HFFc6 (cell line): ENCODE measurements at regions not wholly inside any gene's neighbourhood (a gene's known extent, or its start where the extent isn't known, plus 50 kb on each side); places are given as distances from the start of the nearest gene placed in this dataset.

Source experiments
- DNase-seq: peaks from one replicate; pipeline ENCODE4 v3.0.0-alpha.2; 2018
- H3K27ac Mint-ChIP-seq: 2 replicates; pipeline ENCODE4 v1.8.0; 2020; ENCODE audit warnings: mild to moderate bottlenecking, mixed read lengths
- H3K27me3 Mint-ChIP-seq: 2 replicates; pipeline ENCODE4 v1.8.0; 2021; ENCODE audit warnings: mild to moderate bottlenecking, moderate library complexity, mixed read lengths; ENCODE audit not compliant: insufficient read depth
- H3K36me3 Mint-ChIP-seq: 2 replicates; pipeline ENCODE4 v1.8.0; 2021; ENCODE audit warnings: low read depth, mixed read lengths
- H3K4me1 Mint-ChIP-seq: 2 replicates; pipeline ENCODE4 v1.8.0; 2020; ENCODE audit warnings: low read depth, mixed read lengths
- H3K4me3 Mint-ChIP-seq: 2 replicates; pipeline ENCODE4 v1.8.0; 2020; ENCODE audit warnings: mild to moderate bottlenecking, moderate library complexity, mixed read lengths
- H3K9me3 Mint-ChIP-seq: 2 replicates; pipeline ENCODE4 v1.8.0; 2020; ENCODE audit warnings: mild to moderate bottlenecking, mixed read lengths
- CTCF ChIP-seq: fragments of 200-600 bp; sonication (generic); IDR thresholded peaks from 2 replicates; pipeline ENCODE4 v1.5.0; 2021; ENCODE audit warnings: antibody characterized with exemption, mild to moderate bottlenecking

- Mint-ChIP-seq H3K4me3 (no peak overlapping the region), H3K27me3 (peaks cover 4% of the 10 kb centered on the region), H3K36me3 (no peaks in the 10 kb centered on the region), H3K4me1 (peaks cover 11% of the 10 kb centered on the region), H3K9me3 (no peaks in the 10 kb centered on the region), H3K27ac (no peak overlapping the region)
- no peak for TF ChIP-seq CTCF
- DNase-seq, result no peak
Observed at GRCh38 chr6:132960720-132961119, 146.4 kb downstream of the RPS12 start.

- no peaks in the 10 kb centered on the region for H3K36me3 Mint-ChIP-seq
- H3K27me3 Mint-ChIP-seq, result peaks cover 4% of the 10 kb centered on the region
- peak; percentile 30 for DNase-seq
- H3K9me3 Mint-ChIP-seq, result no peaks in the 10 kb centered on the region
- H3K4me1 Mint-ChIP-seq, result peaks cover 11% of the 10 kb centered on the region
- TF ChIP-seq CTCF, result no peak
- H3K27ac Mint-ChIP-seq, result no peak overlapping the region
- no peak overlapping the region for H3K4me3 Mint-ChIP-seq
Observed at GRCh38 chr6:132961122-132961521, 146.8 kb downstream of the RPS12 start.

GRCh38 chr6:132961610-132962009 lies 147.2 kb downstream of the RPS12 start:
- Mint-ChIP-seq H3K4me3 (no peak overlapping the region), H3K27me3 (peaks cover 4% of the 10 kb centered on the region), H3K4me1 (peaks cover 11% of the 10 kb centered on the region), H3K27ac (no peak overlapping the region), H3K36me3 (no peaks in the 10 kb centered on the region), H3K9me3 (no peaks in the 10 kb centered on the region)
- no peak for DNase-seq
- TF ChIP-seq CTCF, result peak; percentile 42; the same call in 1 of the 2 replicates

GRCh38 chr6:132962936-132963868 lies 148.8 kb downstream of the RPS12 start:
- peak; percentile 89 for TF ChIP-seq CTCF
- no peak overlapping the region for H3K27ac Mint-ChIP-seq
- peak; percentile 12 for DNase-seq
- peaks cover 11% of the 10 kb centered on the region for H3K4me1 Mint-ChIP-seq
- H3K9me3 Mint-ChIP-seq, result no peaks in the 10 kb centered on the region
- H3K4me3 Mint-ChIP-seq, result no peak overlapping the region
- no peaks in the 10 kb centered on the region; the same call in 1 of the 2 replicates for H3K27me3 Mint-ChIP-seq
- no peaks in the 10 kb centered on the region for H3K36me3 Mint-ChIP-seq

GRCh38 chr6:132964101-132964867 lies 149.9 kb downstream of the RPS12 start:
- H3K27me3 Mint-ChIP-seq, result no peaks in the 10 kb centered on the region; the same call in 1 of the 2 replicates
- H3K36me3 Mint-ChIP-seq, result no peaks in the 10 kb centered on the region
- no peak for TF ChIP-seq CTCF
- H3K4me1 Mint-ChIP-seq, result peaks cover 11% of the 10 kb centered on the region
- no peak overlapping the region for H3K27ac Mint-ChIP-seq
- H3K4me3 Mint-ChIP-seq, result no peak overlapping the region
- no peaks in the 10 kb centered on the region for H3K9me3 Mint-ChIP-seq
- no peak for DNase-seq
